GM23248 (cell line): ENCODE measurements at regions not wholly inside any gene's neighbourhood (a gene's known extent, or its start where the extent isn't known, plus 50 kb on each side); places are given as distances from the start of the nearest gene placed in this dataset.
"Not testable (repeated sequence)": the region's sequence is repeated elsewhere in the genome, so short reads cannot be mapped to it uniquely, and the experiment has no call there.

Source experiments
- DNase-seq: peaks from one replicate; pipeline ENCODE4 v3.0.0-alpha.2; 2015
- H2AFZ ChIP-seq: fragments of 200-600 bp; sonication (generic); 2 replicates; pipeline ENCODE4 v1.6.1; 2016; ENCODE audit warnings: antibody characterized with exemption
- H3F3A ChIP-seq: fragments of 200-600 bp; sonication (generic); 2 replicates; pipeline ENCODE4 v1.6.1; 2016; ENCODE audit warnings: mild to moderate bottlenecking, antibody characterized with exemption, mixed run types; ENCODE audit not compliant: insufficient read depth
- H3K27ac ChIP-seq: fragments of 200-600 bp; sonication (generic); 2 replicates; pipeline ENCODE4 v1.5.1; 2016; ENCODE audit warnings: mild to moderate bottlenecking
- H3K27me3 ChIP-seq: fragments of 200-600 bp; sonication (generic); replicated peaks from 2 replicates; pipeline ENCODE4 v1.6.1; 2016; ENCODE audit warnings: mild to moderate bottlenecking; ENCODE audit not compliant: insufficient read depth
- H3K36me3 ChIP-seq: fragments of 200-600 bp; sonication (generic); 2 replicates; pipeline ENCODE4 v1.6.1; 2016; ENCODE audit warnings: low read depth, mild to moderate bottlenecking
- H3K4me1 ChIP-seq: fragments of 200-600 bp; sonication (generic); 2 replicates; pipeline ENCODE4 v1.6.1; 2016; ENCODE audit warnings: mild to moderate bottlenecking; ENCODE audit not compliant: insufficient read depth
- H3K4me2 ChIP-seq: fragments of 200-600 bp; sonication (generic); one replicate; pipeline ENCODE4 v1.6.1; 2016; ENCODE audit warnings: mild to moderate bottlenecking; ENCODE audit not compliant: unreplicated experiment
- H3K4me3 ChIP-seq: fragments of 200-600 bp; sonication (generic); 2 replicates; pipeline ENCODE4 v1.5.1; 2016; ENCODE audit warnings: mild to moderate bottlenecking
- H3K79me2 ChIP-seq: fragments of 200-600 bp; sonication (generic); 2 replicates; pipeline ENCODE4 v1.6.1; 2016; ENCODE audit warnings: mild to moderate bottlenecking; ENCODE audit not compliant: insufficient read depth
- H3K9ac ChIP-seq: fragments of 200-600 bp; sonication (generic); 2 replicates; pipeline ENCODE4 v1.6.1; 2016; ENCODE audit warnings: mild to moderate bottlenecking
- H3K9me2 ChIP-seq: fragments of 200-600 bp; sonication (generic); 2 replicates; pipeline ENCODE4 v1.6.1; 2016; ENCODE audit warnings: mixed run types, mild to moderate bottlenecking, moderate library complexity; ENCODE audit not compliant: insufficient read depth
- H3K9me3 ChIP-seq: fragments of 200-600 bp; sonication (generic); one replicate; pipeline ENCODE4 v1.6.1; 2017; ENCODE audit warnings: low read depth
- H4K20me1 ChIP-seq: fragments of 200-600 bp; sonication (generic); 2 replicates; pipeline ENCODE4 v1.6.0; 2016; ENCODE audit not compliant: insufficient read depth
- EZH2 ChIP-seq: fragments of 200-600 bp; sonication (generic); IDR thresholded peaks from 2 replicates; pipeline ENCODE4 v1.6.1; 2018; ENCODE audit warnings: antibody characterized with exemption, mild to moderate bottlenecking; ENCODE audit not compliant: insufficient read depth, poor library complexity, severe bottlenecking
- EZH2phosphoT487 ChIP-seq: fragments of 200-600 bp; sonication (generic); IDR thresholded peaks from 2 replicates; pipeline ENCODE4 v1.6.1; 2018; ENCODE audit warnings: antibody characterized with exemption, moderate library complexity, mild to moderate bottlenecking, low read depth; ENCODE audit not compliant: insufficient read depth
- WGBS, 2 experiments: methylation state at CpG; one replicate each; pipeline ENCODE4 v1.1.6; 2015 to 2017; ENCODE audit warnings: low lambda C conversion rate in 2 of 2, low coverage in 1 of 2; ENCODE audit errors: missing lambda C conversion rate in 2 of 2; 5-methylcytosine and 5-hydroxymethylcytosine counted together
- in situ Hi-C: fragments of 300-500 bp; cut with MboI; formaldehyde crosslinking; loops from 2 replicates; pipeline ENCODE4 v1.15.0; 2020

DNA sequence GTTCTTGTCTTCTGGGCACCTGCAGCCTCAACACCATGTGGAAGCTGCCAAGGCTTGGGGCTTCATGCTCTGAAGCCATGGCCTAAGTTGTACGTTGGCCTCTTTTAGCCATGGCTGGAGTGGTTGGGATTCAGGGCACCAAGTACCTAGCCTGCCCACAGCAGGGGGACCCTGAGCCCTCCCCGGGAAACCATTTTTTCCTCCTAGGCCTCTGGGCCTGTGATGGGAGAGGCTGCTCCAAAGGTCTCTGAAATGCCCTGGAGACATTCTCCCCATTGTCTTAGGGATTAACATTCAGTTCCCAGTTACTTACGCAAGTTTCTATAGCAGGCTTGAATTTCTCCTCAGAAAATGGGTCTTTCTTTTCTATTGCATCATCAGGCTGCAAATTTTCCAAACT is 269.3 kb downstream of the NAP1L3 start:
- H3F3A ChIP-seq, result no peaks in the 10 kb centered on the region
- no peak overlapping the region for H3K27ac ChIP-seq
- H4K20me1 ChIP-seq, result no peaks in the 10 kb centered on the region
- no peaks in the 10 kb centered on the region for H3K79me2 ChIP-seq
- no peaks in the 10 kb centered on the region for H3K9me3 ChIP-seq
- no peak overlapping the region for H3K4me3 ChIP-seq
- H3K4me2 ChIP-seq, result no peak overlapping the region
- H3K27me3 ChIP-seq, result no peaks in the 10 kb centered on the region
- no peaks in the 10 kb centered on the region for H3K9me2 ChIP-seq
- H3K4me1 ChIP-seq, result no peaks in the 10 kb centered on the region
- H2AFZ ChIP-seq, result no peak overlapping the region
- no peaks in the 10 kb centered on the region for H3K36me3 ChIP-seq
- DNase-seq, result no peak
- WGBS, 2 experiments, result 18 to 31% methylated on average over 2 to 3 of the region's 3 CpGs
- TF ChIP-seq EZH2phosphoT487, result no peak
- no peak for TF ChIP-seq EZH2
- H3K9ac ChIP-seq, result no peak overlapping the region
- in situ Hi-C loops, result no loop called here

- H3K9me2 ChIP-seq, result no peaks in the 10 kb centered on the region
- no peaks in the 10 kb centered on the region for H4K20me1 ChIP-seq
- no peaks in the 10 kb centered on the region for H3F3A ChIP-seq
- DNase-seq, result no peak
- no peaks in the 10 kb centered on the region for H3K4me1 ChIP-seq
- H3K9ac ChIP-seq, result no peak overlapping the region
- no peak overlapping the region for H3K4me2 ChIP-seq
- no peak overlapping the region for H3K4me3 ChIP-seq
- 27 to 33% methylated on average over 7 of the region's 7 CpGs for WGBS, 2 experiments
- in situ Hi-C loops, result no loop called here
- H3K27ac ChIP-seq, result no peak overlapping the region
- no peaks in the 10 kb centered on the region for H3K9me3 ChIP-seq
- H2AFZ ChIP-seq, result no peak overlapping the region
- H3K27me3 ChIP-seq, result no peaks in the 10 kb centered on the region
- no peak for TF ChIP-seq EZH2phosphoT487
- no peak for TF ChIP-seq EZH2
- no peaks in the 10 kb centered on the region for H3K79me2 ChIP-seq
- H3K36me3 ChIP-seq, result no peaks in the 10 kb centered on the region
These were observed 318.7 kb downstream of the NAP1L3 start for GRCh38 chrX:93354651-93355050.

- 24 to 42% methylated on average over 2 to 3 of the region's 3 CpGs for WGBS, 2 experiments
- TF ChIP-seq EZH2 (no peak), EZH2phosphoT487 (no peak)
- in situ Hi-C loops, result no loop called here
These were observed 327.1 kb downstream of the NAP1L3 start for GRCh38 chrX:93346309-93346708.

GRCh38 chrX:93344287-93344686 is 329.1 kb downstream of the NAP1L3 start:
- DNase-seq, H3K27ac ChIP-seq, H3K4me2 ChIP-seq, H3K27me3 ChIP-seq, in situ Hi-C loops, H3K79me2 ChIP-seq, H3F3A ChIP-seq, H4K20me1 ChIP-seq, H2AFZ ChIP-seq, H3K4me3 ChIP-seq, H3K9me2 ChIP-seq, H3K36me3 ChIP-seq, H3K4me1 ChIP-seq, H3K9me3 ChIP-seq, H3K9ac ChIP-seq: not testable (repeated sequence)
- 27 to 37% methylated on average over 2 of the region's 2 CpGs for WGBS, 2 experiments

More at GRCh38 chrX:93346309-93346708, 327.1 kb downstream of the NAP1L3 start:
- Histone ChIP-seq H3K9ac (no peak overlapping the region), H3K27me3 (no peaks in the 10 kb centered on the region), H3K4me3 (no peak overlapping the region), H3K4me2 (no peak overlapping the region), H2AFZ (no peak overlapping the region), H3K9me3 (no peaks in the 10 kb centered on the region), H3K27ac (no peak overlapping the region), H3K79me2 (no peaks in the 10 kb centered on the region), H3F3A (no peaks in the 10 kb centered on the region), H4K20me1 (no peaks in the 10 kb centered on the region), H3K4me1 (no peaks in the 10 kb centered on the region), H3K36me3 (no peaks in the 10 kb centered on the region), H3K9me2 (no peaks in the 10 kb centered on the region)
- DNase-seq, result no peak

DNA sequence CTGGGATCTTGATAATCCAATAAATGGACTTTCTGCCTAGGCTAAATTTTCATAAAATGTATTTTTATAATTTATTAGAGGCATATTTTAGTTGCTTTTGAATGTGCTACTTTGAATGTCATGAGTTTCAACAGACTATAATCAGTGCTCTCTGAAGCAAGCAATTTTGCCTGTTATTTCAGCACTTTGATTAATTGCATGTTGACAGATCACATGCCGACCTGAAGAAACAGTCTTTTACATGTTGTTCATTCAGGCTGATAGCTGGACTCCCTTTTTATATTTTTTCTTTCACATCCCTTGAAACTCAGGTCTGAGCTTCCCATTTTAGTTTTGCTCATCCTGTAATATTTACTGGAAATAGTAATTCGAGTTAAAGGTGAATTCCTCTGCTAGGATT is 341.0 kb downstream of the NAP1L3 start:
- Histone ChIP-seq H3K9ac (no peak overlapping the region), H3K36me3 (no peaks in the 10 kb centered on the region), H3K9me3 (no peaks in the 10 kb centered on the region), H3F3A (no peaks in the 10 kb centered on the region), H3K9me2 (no peaks in the 10 kb centered on the region), H3K4me2 (no peak overlapping the region), H3K4me1 (no peaks in the 10 kb centered on the region), H3K27me3 (no peaks in the 10 kb centered on the region), H3K79me2 (no peaks in the 10 kb centered on the region), H4K20me1 (no peaks in the 10 kb centered on the region), H3K4me3 (no peak overlapping the region), H2AFZ (no peak overlapping the region), H3K27ac (no peak overlapping the region)
- whole genome bisulfite sequencing, 2 experiments, result 2 to 3% methylated on average over 2 of the region's 2 CpGs
- TF ChIP-seq EZH2 (no peak), EZH2phosphoT487 (no peak)
- in situ Hi-C loops, result no loop called here
- DNase-seq, result no peak
